Activated T-helper 1 cell treated with Interleukin-2 at 50 U/mL for 16 hours (primary cell): ENCODE measurements at regions not wholly inside any gene's neighbourhood (a gene's known extent, or its start where the extent isn't known, plus 50 kb on each side); places are given as distances from the start of the nearest gene placed in this dataset.

ENCODE experiments used
- DNase-seq: peaks from one replicate; pipeline ENCODE4 v3.0.0-alpha.2; 2020; ENCODE audit warnings: low read depth

GRCh38 chr9:105828171-105828570, 133.8 kb downstream of the TMEM38B start:
- no peak for DNase-seq

GRCh38 chr9:105828596-105829213, 134.4 kb downstream of the TMEM38B start:
- no peak for DNase-seq

- no peak for DNase-seq
Measured at GRCh38 chr9:105830461-105830860, 136.1 kb downstream of the TMEM38B start.

GRCh38 chr9:105832096-105832710, 137.9 kb downstream of the TMEM38B start:
- no peak for DNase-seq

GRCh38 chr9:105833271-105833975, 139.1 kb downstream of the TMEM38B start:
- DNase-seq: no peak

- no peak for DNase-seq
Measured at GRCh38 chr9:105834404-105834803, 140.1 kb downstream of the TMEM38B start.

- DNase-seq: no peak
Measured at GRCh38 chr9:105835721-105836120, 141.4 kb downstream of the TMEM38B start.

GRCh38 chr9:105836936-105837660, 142.8 kb downstream of the TMEM38B start:
- no peak for DNase-seq

- no peak for DNase-seq
Measured at GRCh38 chr9:105841562-105841961, 147.2 kb downstream of the TMEM38B start.

GRCh38 chr9:105842023-105842644, 147.8 kb downstream of the TMEM38B start:
- DNase-seq: no peak

- DNase-seq: no peak
Measured at GRCh38 chr9:105846825-105847224, 152.5 kb downstream of the TMEM38B start.

GRCh38 chr9:105850852-105851500, 156.6 kb downstream of the TMEM38B start:
- DNase-seq: no peak

- DNase-seq: no peak
Measured at GRCh38 chr9:105854026-105854782, 159.9 kb downstream of the TMEM38B start.

GRCh38 chr9:105854783-105855724, 160.7 kb downstream of the TMEM38B start:
- DNase-seq: no peak

- no peak for DNase-seq
Measured at GRCh38 chr9:105855987-105856386, 161.6 kb downstream of the TMEM38B start.

GRCh38 chr9:105858006-105858690, 163.8 kb downstream of the TMEM38B start:
- no peak for DNase-seq

- no peak for DNase-seq
Measured at GRCh38 chr9:105858877-105859276, 164.5 kb downstream of the TMEM38B start.

- DNase-seq: no peak
Measured at GRCh38 chr9:105859428-105860091, 165.2 kb downstream of the TMEM38B start.

- DNase-seq: no peak
Measured at GRCh38 chr9:105860516-105860915, 166.2 kb downstream of the TMEM38B start.
